CD4-positive, alpha-beta T cell (primary cell): ENCODE measurements at regions not wholly inside any gene's neighbourhood (a gene's known extent, or its start where the extent isn't known, plus 50 kb on each side); places are given as distances from the start of the nearest gene placed in this dataset.

ENCODE experiments used
- ATAC-seq: fragments of 200-7000 bp; cut with Tn5 transposase; one replicate; pipeline ENCODE4 v1.10.0; 2022; ENCODE audit warnings: mild to moderate bottlenecking; ENCODE audit not compliant: poor library complexity
- CTCF ChIA-PET: fragments of 350-600 bp; sonication (Branson Sonifier 250); formaldehyde crosslinking; loops from one replicate; lab custom pipeline; 2021; ENCODE audit warnings: antibody characterized with exemption, inconsistent platforms; lab: Charles Lee
- POLR2A ChIA-PET: fragments of 350-600 bp; sonication (Branson Sonifier 250); formaldehyde crosslinking; loops from one replicate; lab custom pipeline; 2021; ENCODE audit warnings: antibody characterized with exemption, inconsistent platforms; lab: Charles Lee
- DNase-seq, 14 experiments: peaks; one replicate each; pipeline ENCODE4 v3.0.0-alpha.2; 2013 to 2020; ENCODE audit warnings: mixed read lengths in 2 of 14
- H3K27ac ChIP-seq, 2 donors: one replicate each; pipeline versions ENCODE4 v1.5.1 to v1.7.0; 2013; ENCODE audit warnings: low read length in 2 of 2, low read depth in 1 of 2, mild to moderate bottlenecking in 1 of 2
- H3K27me3 ChIP-seq, 2 experiments: 1 replicate in 1 of 2; 2 replicates in 1 of 2; pipeline versions ENCODE4 v1.6.1 to v1.7.0; 2013; ENCODE audit warnings: low read length in 2 of 2, control low read depth in 1 of 2, mild to moderate bottlenecking in 1 of 2, moderate library complexity in 1 of 2; ENCODE audit not compliant: insufficient read depth in 2 of 2, control insufficient read depth in 1 of 2
- H3K36me3 ChIP-seq: one replicate; pipeline ENCODE4 v1.6.1; 2013; ENCODE audit warnings: low read length, control low read depth; ENCODE audit not compliant: insufficient read depth
- H3K4me1 ChIP-seq: one replicate; pipeline ENCODE4 v1.6.1; 2013; ENCODE audit warnings: low read length, control low read depth; ENCODE audit not compliant: insufficient read depth
- H3K4me3 ChIP-seq: one replicate; pipeline ENCODE4 v1.5.1; 2013; ENCODE audit warnings: mild to moderate bottlenecking, low read length, moderate library complexity
- H3K9me3 ChIP-seq, 2 experiments: 1 replicate in 1 of 2; 2 replicates in 1 of 2; pipeline versions ENCODE4 v1.6.1 to v1.7.0; 2013; ENCODE audit warnings: low read length in 2 of 2, mild to moderate bottlenecking in 2 of 2, control low read depth in 1 of 2, moderate library complexity in 1 of 2; ENCODE audit not compliant: control insufficient read depth in 1 of 2, insufficient read depth in 1 of 2
- H3K27ac Mint-ChIP-seq: one replicate; pipeline ENCODE4 v1.8.0; 2020; ENCODE audit warnings: mixed read lengths
- H3K27me3 Mint-ChIP-seq: one replicate; pipeline ENCODE4 v1.8.0; 2021; ENCODE audit warnings: mixed read lengths
- H3K36me3 Mint-ChIP-seq: one replicate; pipeline ENCODE4 v1.8.0; 2021; ENCODE audit warnings: low read depth, mixed read lengths
- H3K4me1 Mint-ChIP-seq: one replicate; pipeline ENCODE4 v1.8.0; 2021; ENCODE audit warnings: low read depth, mixed read lengths
- H3K4me3 Mint-ChIP-seq: one replicate; pipeline ENCODE4 v1.8.0; 2020; ENCODE audit warnings: mild to moderate bottlenecking, mixed read lengths
- H3K9me3 Mint-ChIP-seq: one replicate; pipeline ENCODE4 v1.8.0; 2020; ENCODE audit warnings: mixed read lengths
- CTCF ChIP-seq: fragments of 200-600 bp; IDR thresholded peaks from one replicate; pipeline ENCODE4 v1.8.0; 2022; ENCODE audit warnings: antibody characterized with exemption, mild to moderate bottlenecking
- intact Hi-C, 2 experiments: fragments of 100-400 bp; cut with DNase I in 1 of 2; cut with micrococcal nuclease in 1 of 2; formaldehyde crosslinking; loops; one replicate each; pipeline versions ENCODE4 v1.15.1 to v1.9.0; 2023 to 2025; cut with DNase I, micrococcal nuclease

GRCh38 chr2:224102991-224103390, 63.9 kb upstream of the SERPINE2 start:
- intact Hi-C loops = no loop called here
- Histone ChIP-seq H3K9me3 (no peaks in the 10 kb centered on the region), H3K27ac (no peak overlapping the region), H3K27me3 (no peaks in the 10 kb centered on the region), H3K4me1 (no peaks in the 10 kb centered on the region), H3K4me3 (no peak overlapping the region), H3K36me3 (no peaks in the 10 kb centered on the region)
- ChIA-PET CTCF (no interaction called here), POLR2A (no interaction called here)
- Mint-ChIP-seq H3K27ac (no peak overlapping the region), H3K9me3 (no peaks in the 10 kb centered on the region), H3K4me1 (no peaks in the 10 kb centered on the region), H3K36me3 (no peaks in the 10 kb centered on the region), H3K27me3 (peaks cover 22% of the 10 kb centered on the region), H3K4me3 (no peak overlapping the region)
- ATAC-seq = no peak
- no peak for TF ChIP-seq CTCF
- no peak for DNase-seq

GRCh38 chr2:224101820-224102630, 62.9 kb upstream of the SERPINE2 start:
- Mint-ChIP-seq H3K27ac (no peak overlapping the region), H3K4me1 (no peaks in the 10 kb centered on the region), H3K36me3 (no peaks in the 10 kb centered on the region), H3K9me3 (no peaks in the 10 kb centered on the region), H3K4me3 (no peak overlapping the region), H3K27me3 (peaks cover 21% of the 10 kb centered on the region)
- Histone ChIP-seq H3K4me3 (no peak overlapping the region), H3K27ac (no peak overlapping the region), H3K9me3 (no peaks in the 10 kb centered on the region), H3K4me1 (no peaks in the 10 kb centered on the region), H3K27me3 (no peaks in the 10 kb centered on the region), H3K36me3 (no peaks in the 10 kb centered on the region)
- no peak for TF ChIP-seq CTCF
- DNase-seq = no peak
- ATAC-seq = no peak
- CTCF ChIA-PET = no interaction called here
- intact Hi-C loops = no loop called here
- POLR2A ChIA-PET = interaction anchor here (0.6 kb wide), 1 partner anchor 214 kb away, joined by 3 read pairs; no protein-coding TSS in a partner anchor

GRCh38 chr2:224099861-224100643, 61.0 kb upstream of the SERPINE2 start:
- Histone ChIP-seq H3K27ac (no peak overlapping the region), H3K36me3 (no peaks in the 10 kb centered on the region), H3K4me1 (no peaks in the 10 kb centered on the region), H3K4me3 (no peak overlapping the region), H3K27me3 (no peaks in the 10 kb centered on the region), H3K9me3 (no peaks in the 10 kb centered on the region)
- Mint-ChIP-seq H3K27me3 (peaks cover 16% of the 10 kb centered on the region), H3K9me3 (no peaks in the 10 kb centered on the region), H3K4me1 (no peaks in the 10 kb centered on the region), H3K27ac (no peak overlapping the region), H3K36me3 (no peaks in the 10 kb centered on the region), H3K4me3 (no peak overlapping the region)
- ATAC-seq (no peak), DNase-seq (no peak)
- ChIA-PET POLR2A (no interaction called here), CTCF (no interaction called here)
- intact Hi-C loops = no loop called here
- TF ChIP-seq CTCF = no peak
